CD4-positive, alpha-beta T cell treated with Interleukin-15 for 1 hour (primary cell): ENCODE measurements at regions not wholly inside any gene's neighbourhood (a gene's known extent, or its start where the extent isn't known, plus 50 kb on each side); places are given as distances from the start of the nearest gene placed in this dataset.
"Not testable (repeated sequence)": the region's sequence is repeated elsewhere in the genome, so short reads cannot be mapped to it uniquely, and the experiment has no call there.

Experiments
- DNase-seq: peaks from one replicate; pipeline ENCODE4 v3.0.0-alpha.2; 2020

DNA sequence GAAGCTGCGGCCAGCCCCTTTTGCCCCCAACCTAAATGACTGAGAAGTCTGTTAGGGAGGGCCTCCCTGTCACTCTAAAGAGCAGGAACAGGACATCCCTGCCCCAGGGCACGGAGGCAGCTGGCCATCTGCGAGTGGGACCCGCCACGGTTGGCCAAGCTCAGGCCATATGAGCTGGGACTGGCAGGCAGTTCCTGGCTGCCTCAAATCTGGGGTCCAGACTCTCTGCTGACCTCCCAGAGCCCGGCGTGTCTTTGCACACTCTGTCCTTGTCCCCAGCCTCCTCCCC is 143.0 kb downstream of the IGLL1 start:
- DNase-seq = not testable (repeated sequence)

DNA sequence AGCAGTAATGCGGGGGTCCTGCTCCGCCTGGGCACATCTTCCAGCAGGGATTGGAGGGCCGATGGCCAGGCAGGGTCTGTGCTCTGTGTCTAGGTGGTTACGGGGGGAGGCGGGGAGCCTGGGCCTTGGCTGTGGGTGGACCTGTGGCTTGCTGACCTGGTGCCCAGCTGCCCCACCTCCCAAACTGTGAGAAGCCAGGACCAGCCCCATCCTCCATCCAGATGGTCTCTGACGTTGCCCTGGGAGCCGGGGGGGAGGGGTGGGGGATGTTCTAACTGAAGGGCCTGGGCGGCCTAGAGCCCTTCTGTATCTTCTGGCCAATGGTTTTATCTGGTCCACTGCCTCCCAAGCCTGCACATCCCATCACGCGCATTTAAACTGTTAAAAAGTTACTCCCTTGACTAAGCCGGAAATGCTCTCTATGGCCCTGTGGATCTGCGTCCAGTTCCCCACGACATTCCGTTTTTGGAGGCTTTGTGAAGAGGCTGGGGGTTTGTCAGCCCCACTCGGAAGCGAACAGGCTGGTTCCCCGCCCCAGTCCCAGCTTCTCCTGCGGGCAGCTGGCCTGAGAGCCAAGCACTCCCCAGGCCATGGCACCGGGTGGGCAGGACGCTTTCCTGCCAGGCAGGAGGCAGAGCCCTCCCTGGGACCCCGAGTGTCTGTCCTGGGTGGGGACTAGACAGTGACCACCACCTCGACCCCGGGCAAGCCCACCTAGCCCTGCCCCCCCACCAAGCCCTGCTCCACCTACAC is 143.6 kb downstream of the IGLL1 start:
- not testable (repeated sequence) for DNase-seq

DNA sequence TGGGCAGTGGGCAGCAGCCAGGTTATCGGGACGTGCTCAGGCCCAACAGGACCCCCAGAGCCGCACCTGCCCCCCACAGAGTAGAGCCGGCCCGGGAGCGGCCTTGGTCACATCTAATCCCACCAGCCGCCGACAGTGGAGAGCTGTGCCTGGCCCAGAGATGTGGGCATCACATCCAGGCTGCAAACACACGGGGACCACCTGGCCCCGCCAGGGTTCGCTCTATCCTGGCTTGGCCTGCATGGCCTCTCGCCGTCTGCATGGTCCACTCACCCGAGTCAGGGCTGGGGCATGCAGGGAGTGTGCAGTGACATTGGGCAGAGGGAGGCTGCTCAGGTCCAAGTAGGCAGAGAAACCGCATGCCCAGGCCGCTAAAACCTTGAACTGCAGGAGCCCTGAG is 144.9 kb downstream of the IGLL1 start:
- DNase-seq = not testable (repeated sequence)

DNA sequence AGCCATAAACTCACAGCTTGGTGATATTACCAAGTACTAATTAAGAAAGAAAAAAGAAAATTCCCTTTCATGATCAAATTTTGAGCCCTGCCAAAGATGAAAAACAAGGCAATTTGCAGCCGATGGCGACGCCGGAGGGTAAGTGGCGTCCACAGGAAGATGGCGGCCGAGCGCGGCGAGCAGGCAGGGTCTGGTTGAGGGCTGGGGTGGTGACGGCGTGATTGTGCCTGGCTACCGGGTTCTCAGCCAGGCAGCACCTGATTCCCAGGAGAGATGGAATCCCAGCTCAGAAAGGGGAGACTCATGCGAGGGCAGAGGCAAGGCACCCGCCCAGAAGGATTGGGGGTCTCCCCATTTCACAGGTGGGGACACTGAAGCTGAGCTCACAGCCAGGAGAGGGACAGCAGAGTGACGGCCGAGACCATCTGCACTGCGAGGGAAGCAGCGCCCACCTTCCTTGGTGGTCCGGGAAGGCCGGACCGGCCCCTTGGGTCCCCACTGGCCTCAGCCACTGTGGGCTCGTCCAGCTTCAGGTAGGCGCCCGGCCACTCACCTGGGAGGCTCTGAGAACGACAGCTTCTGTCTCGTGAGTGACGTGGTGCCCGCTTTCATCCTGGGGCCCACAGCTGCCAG is 145.8 kb downstream of the IGLL1 start:
- DNase-seq = not testable (repeated sequence)

DNA sequence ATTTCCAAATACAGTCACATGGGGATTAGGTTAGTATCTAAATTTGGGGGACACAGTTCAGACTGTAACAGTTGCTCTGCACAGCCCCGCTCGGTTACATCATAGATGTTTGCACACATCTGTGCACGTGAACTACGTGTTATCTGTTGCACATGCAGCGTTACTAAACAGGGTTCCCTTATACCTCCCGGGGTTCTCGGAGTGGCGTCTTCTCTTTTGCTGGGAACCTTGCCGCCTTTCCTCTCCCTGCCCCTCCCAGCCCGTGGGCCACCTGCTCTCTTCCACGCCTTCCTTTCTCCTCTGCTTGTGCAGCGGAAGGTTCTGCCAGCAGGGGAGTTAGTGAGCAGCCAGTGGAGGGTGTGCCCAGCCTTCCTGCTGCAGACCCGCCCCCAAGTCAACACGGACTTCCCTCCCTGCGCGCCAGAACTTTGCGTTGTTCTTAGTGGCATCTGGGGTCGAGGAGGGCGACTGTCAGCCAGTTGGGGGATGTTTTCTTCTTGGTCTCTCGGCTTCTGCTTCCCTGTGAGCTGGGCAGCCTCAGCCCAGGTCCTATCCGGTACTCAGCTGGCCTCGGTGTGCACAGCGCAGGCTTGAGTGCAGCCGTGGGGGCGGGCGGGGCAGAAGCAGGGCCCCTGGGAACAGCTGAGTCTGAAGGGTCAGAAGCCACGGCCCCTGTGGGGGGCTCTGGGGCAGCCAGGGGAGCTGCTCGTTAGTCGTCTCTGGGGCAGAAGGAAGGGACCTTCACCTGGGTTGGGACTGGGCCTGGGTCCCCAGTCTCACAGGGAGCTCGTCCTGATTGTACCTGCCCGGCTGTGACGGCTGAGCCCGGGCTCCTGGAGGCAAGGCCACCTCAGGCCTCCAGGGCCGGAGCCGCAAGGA is 146.7 kb downstream of the IGLL1 start:
- peak; percentile 43 for DNase-seq

- not testable (repeated sequence) for DNase-seq
These were observed 147.4 kb downstream of the IGLL1 start for GRCh38 chr22:23432719-23433118.

DNA sequence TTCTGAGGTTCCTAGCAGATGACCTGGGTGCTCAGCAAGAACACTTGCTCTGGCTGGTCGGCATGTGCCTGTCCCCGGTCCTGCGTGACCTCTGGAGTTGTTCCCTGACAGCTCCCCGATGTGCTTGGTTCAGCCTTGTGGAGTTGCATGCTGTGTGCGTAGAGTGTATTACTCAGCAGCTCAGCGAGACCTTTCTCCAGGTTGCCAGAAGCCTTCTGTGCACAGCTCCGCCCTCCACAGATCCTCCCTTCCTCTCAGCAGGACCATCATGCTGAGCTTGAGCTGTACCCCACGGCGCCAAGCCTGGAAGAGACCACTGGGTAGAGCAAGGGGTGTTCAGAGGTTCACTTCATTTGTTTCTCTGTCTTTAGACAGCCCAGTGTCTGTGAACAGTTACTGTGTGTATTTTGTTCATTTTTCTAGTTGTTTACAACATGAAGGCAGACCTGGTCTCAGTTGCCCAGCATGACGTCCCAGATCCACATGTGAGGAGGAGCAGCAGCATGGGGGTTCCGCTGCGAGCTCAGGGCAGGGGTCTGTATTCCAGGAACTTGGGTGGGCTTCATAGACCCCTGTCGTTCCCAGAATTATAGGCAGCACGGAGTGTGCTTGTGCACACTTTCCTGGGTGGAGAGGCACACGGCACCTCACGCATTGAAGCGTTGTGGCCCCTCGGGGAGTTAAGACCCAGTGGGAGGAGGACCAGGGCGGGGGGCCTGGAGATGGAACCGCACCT is 148.6 kb downstream of the IGLL1 start:
- DNase-seq = no peak

GRCh38 chr22:23424551-23425068 is 155.5 kb downstream of the IGLL1 start:
- DNase-seq = not testable (repeated sequence)

DNA sequence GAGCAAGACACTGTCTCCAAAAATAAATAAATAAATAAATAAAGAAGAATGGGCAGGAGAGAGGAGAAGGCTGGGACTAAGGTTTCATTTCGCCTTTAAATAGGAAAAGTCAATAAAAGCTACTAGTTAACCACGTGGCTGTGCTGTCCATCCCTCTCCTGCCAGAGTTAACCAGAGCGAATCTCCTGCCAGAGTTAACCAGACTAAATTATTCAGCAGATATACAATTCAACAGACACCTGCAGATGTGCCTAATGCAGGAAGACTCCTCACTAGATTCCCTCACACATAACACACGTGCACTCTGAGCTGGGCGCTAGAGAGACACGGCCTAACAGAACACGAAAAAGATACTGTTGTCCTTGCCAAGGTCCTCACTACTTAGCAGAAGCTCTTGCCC is 156.1 kb downstream of the IGLL1 start:
- DNase-seq = no peak

- DNase-seq = not testable (repeated sequence)
These were observed 157.8 kb downstream of the IGLL1 start for GRCh38 chr22:23422281-23422680.

DNA sequence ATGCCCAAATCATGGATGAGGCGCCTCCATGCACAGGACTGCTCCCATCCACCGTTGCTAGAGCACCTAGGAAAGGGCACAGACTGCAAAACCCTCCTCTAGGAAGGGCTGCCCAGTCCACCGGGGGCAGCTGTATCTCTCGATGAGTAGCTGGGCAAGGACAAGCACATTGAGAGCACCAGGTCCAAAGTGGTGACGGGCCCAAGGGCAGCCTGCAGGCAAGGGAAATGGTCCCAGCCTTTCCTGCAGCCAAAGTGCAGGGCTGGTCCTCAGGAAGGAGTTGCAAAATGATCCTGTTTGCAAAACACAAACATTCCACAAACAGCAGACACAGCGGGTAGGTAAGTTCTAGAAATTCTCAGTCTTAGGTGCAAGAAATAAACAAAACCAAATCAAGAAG is 158.8 kb downstream of the IGLL1 start:
- not testable (repeated sequence) for DNase-seq

DNA sequence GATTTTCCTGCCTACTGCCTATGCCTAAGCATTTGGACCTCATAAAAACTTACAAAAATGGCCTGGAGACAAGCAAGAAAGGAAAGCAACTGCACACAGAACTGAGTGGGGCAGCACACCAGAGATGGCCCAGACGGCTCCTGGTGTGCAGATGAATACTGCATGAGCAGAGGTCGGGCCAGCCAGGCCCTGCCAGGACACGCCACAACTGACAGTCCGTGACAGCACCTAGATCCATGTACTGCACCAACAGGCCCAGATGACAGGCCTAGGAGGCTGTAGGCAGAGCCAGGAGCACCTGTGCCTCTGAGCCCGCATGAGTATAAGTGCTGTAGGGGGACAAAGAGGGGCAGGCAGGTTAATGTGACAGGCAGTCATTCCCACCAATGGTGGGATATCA is 160.2 kb downstream of the IGLL1 start:
- no peak for DNase-seq

- DNase-seq = no peak
These were observed 160.9 kb downstream of the IGLL1 start for GRCh38 chr22:23419171-23419570.

DNA sequence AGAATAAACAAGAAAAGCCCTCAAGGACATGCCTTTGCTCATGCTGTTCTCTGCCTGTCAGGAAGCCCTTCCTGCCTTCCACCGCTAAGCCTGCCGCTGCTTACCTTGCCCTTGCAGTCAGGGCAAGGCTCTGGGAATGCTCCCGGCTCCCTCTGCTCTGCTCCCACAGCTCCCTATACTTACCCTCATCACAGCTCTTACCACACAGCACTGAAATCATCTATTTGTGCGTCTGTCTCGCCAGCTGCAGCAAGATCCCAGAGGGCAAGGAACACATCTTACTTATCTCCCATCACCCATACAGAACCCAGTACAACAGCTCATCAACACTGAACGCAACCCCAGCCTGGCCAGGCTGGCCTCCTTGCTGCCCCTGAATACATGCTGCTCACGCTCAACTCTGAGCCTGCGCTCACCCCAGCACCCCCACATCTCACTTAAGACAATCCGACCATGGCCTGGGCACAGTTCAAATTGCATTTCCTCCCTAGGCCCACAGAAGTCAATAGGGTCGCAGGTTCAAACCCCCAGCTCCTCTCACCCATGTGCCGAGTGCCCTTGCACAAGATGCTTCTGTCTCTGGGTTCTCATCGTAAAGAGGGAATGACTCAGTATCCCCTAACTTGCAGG is 161.8 kb downstream of the IGLL1 start:
- no peak for DNase-seq

DNA sequence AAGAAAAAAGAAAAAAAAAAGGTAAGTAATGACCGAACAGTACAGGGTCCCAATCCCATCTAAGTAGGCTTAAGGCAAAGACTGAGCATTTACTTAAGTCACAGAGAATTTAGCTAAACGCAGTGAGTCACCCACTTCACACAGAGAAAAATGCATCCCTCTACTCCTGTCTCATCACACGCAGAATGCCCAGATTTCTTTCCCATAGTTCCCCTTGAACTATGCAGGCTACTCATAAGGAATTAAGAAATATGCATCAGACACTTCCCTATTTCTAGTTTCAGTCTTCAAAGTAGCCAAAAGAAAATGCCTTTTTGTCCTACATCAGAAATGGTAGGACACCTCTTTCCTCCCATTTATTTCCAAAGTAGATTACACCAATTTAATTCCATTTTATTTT is 162.8 kb downstream of the IGLL1 start:
- not testable (repeated sequence) for DNase-seq

- DNase-seq = not testable (repeated sequence)
These were observed 163.9 kb downstream of the IGLL1 start for GRCh38 chr22:23416169-23416690.

- no peak for DNase-seq
These were observed 164.6 kb downstream of the IGLL1 start for GRCh38 chr22:23415490-23415851.

- DNase-seq = no peak
These were observed 165.2 kb downstream of the IGLL1 start for GRCh38 chr22:23414727-23415489.

DNA sequence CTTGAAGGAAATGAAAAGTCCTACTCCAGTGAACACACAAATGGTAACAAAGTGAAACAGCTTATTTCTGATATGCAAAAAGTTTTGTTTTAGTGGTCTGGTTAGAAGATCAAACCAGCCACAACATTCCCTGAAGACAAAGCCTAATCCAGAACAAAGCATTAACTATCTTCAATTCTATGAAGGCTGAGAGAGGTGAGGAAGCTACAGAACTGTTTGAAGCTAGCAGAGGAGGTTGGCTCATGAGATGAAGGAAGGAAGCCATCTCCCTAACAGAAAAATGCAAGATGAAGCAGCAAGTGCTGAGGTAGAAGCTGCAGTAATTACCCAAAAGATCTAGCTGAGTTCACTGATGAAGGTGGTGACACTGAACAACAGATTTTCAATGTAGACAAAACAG is 168.4 kb downstream of the IGLL1 start:
- no peak for DNase-seq

- no peak for DNase-seq
These were observed 169.7 kb downstream of the IGLL1 start for GRCh38 chr22:23410411-23410810.

GRCh38 chr22:23409976-23410375 is 170.1 kb downstream of the IGLL1 start:
- no peak for DNase-seq
